RWPE2 (cell line): ENCODE measurements at regions not wholly inside any gene's neighbourhood (a gene's known extent, or its start where the extent isn't known, plus 50 kb on each side); places are given as distances from the start of the nearest gene placed in this dataset.

Source experiments
- ATAC-seq: fragments of 200-7000 bp; cut with Tn5 transposase; 3 replicates; pipeline ENCODE4 v1.9.1; 2021; ENCODE audit warnings: low read depth
- DNase-seq: peaks from one replicate; pipeline ENCODE4 v3.0.0-alpha.2; 2020; ENCODE audit warnings: low spot score
- H3K27ac ChIP-seq: fragments of 450-650 bp; 2 replicates; pipeline ENCODE4 v1.5.1; 2017; ENCODE audit warnings: mild to moderate bottlenecking; ENCODE audit not compliant: poor library complexity, severe bottlenecking
- H3K27me3 ChIP-seq: fragments of 250-450 bp; sonication (Bioruptor Pico); 2 replicates; pipeline ENCODE4 v1.5.1; 2021; ENCODE audit warnings: mild to moderate bottlenecking, moderate library complexity; ENCODE audit not compliant: insufficient read depth, poor library complexity, severe bottlenecking
- H3K36me3 ChIP-seq: fragments of 250-450 bp; sonication (Bioruptor Pico); 2 replicates; pipeline ENCODE4 v1.5.1; 2020; ENCODE audit warnings: low read depth, mild to moderate bottlenecking, moderate library complexity
- H3K4me1 ChIP-seq: fragments of 250-450 bp; sonication (Bioruptor Pico); 2 replicates; pipeline ENCODE4 v1.5.1; 2021; ENCODE audit warnings: mild to moderate bottlenecking, moderate library complexity; ENCODE audit not compliant: insufficient read depth, poor library complexity, severe bottlenecking
- H3K4me3 ChIP-seq: fragments of 250-450 bp; sonication (Bioruptor Pico); 2 replicates; pipeline ENCODE4 v1.5.1; 2021; ENCODE audit warnings: mild to moderate bottlenecking, moderate library complexity; ENCODE audit not compliant: severe bottlenecking
- H3K9me3 ChIP-seq: fragments of 250-450 bp; sonication (Bioruptor Pico); 2 replicates; pipeline ENCODE4 v1.5.1; 2021; ENCODE audit warnings: mild to moderate bottlenecking, moderate library complexity; ENCODE audit not compliant: severe bottlenecking
- CTCF ChIP-seq: fragments of 450-650 bp; IDR thresholded peaks from one replicate; pipeline ENCODE4 v1.5.1; 2017; ENCODE audit warnings: mild to moderate bottlenecking, moderate library complexity; ENCODE audit not compliant: poor library complexity, severe bottlenecking

- TF ChIP-seq CTCF = no peak
- Histone ChIP-seq H3K4me3 (no peak overlapping the region), H3K4me1 (no peaks in the 10 kb centered on the region), H3K36me3 (no peaks in the 10 kb centered on the region), H3K27ac (no peak overlapping the region), H3K27me3 (no peaks in the 10 kb centered on the region), H3K9me3 (no peaks in the 10 kb centered on the region)
- ATAC-seq = no peak
- DNase-seq = no peak
Observed at GRCh38 chr2:56713978-56714377, 530.2 kb downstream of the CCDC85A start.

- DNase-seq (no peak), ATAC-seq (no peak)
- no peaks in the 10 kb centered on the region for H3K4me1 ChIP-seq
- no peaks in the 10 kb centered on the region for H3K9me3 ChIP-seq
- no peak overlapping the region for H3K27ac ChIP-seq
- no peaks in the 10 kb centered on the region for H3K36me3 ChIP-seq
- no peak for TF ChIP-seq CTCF
- no peak overlapping the region for H3K4me3 ChIP-seq
- no peaks in the 10 kb centered on the region for H3K27me3 ChIP-seq
Observed at GRCh38 chr2:56714400-56714799, 530.6 kb downstream of the CCDC85A start.

- H3K4me1 ChIP-seq = no peaks in the 10 kb centered on the region
- no peaks in the 10 kb centered on the region for H3K36me3 ChIP-seq
- H3K27me3 ChIP-seq = no peaks in the 10 kb centered on the region
- no peak overlapping the region for H3K4me3 ChIP-seq
- no peaks in the 10 kb centered on the region for H3K9me3 ChIP-seq
- no peak for TF ChIP-seq CTCF
- ATAC-seq (no peak), DNase-seq (no peak)
- no peak overlapping the region for H3K27ac ChIP-seq
Observed at GRCh38 chr2:56715683-56716082, 531.9 kb downstream of the CCDC85A start.

GRCh38 chr2:56718413-56718812, 534.6 kb downstream of the CCDC85A start:
- no peak for ATAC-seq
- no peak overlapping the region for H3K27ac ChIP-seq
- no peaks in the 10 kb centered on the region for H3K4me1 ChIP-seq
- no peaks in the 10 kb centered on the region for H3K9me3 ChIP-seq
- no peaks in the 10 kb centered on the region for H3K27me3 ChIP-seq
- TF ChIP-seq CTCF = no peak
- no peak overlapping the region for H3K4me3 ChIP-seq
- no peaks in the 10 kb centered on the region for H3K36me3 ChIP-seq
- no peak for DNase-seq

- H3K27ac ChIP-seq = no peak overlapping the region
- H3K9me3 ChIP-seq = no peaks in the 10 kb centered on the region
- no peaks in the 10 kb centered on the region for H3K27me3 ChIP-seq
- no peak overlapping the region for H3K4me3 ChIP-seq
- TF ChIP-seq CTCF = no peak
- H3K36me3 ChIP-seq = no peaks in the 10 kb centered on the region
- ATAC-seq = no peak
- no peak for DNase-seq
- H3K4me1 ChIP-seq = no peaks in the 10 kb centered on the region
Observed at GRCh38 chr2:56729212-56729611, 545.4 kb downstream of the CCDC85A start.
